ENCODE measurements at regions not wholly inside any gene's neighbourhood (a gene's known extent, or its start where the extent isn't known, plus 50 kb on each side); places are given as distances from the start of the nearest gene placed in this dataset.

GRCh38 chr2:234399451-234400246 is 97.2 kb downstream of the ARL4C start:
- TF ChIP-seq CTCF (IDR thresholded peaks at IDR 0.05; ENCODE audit: insufficient read depth, low read length) (no peak), GABPA (IDR thresholded peaks at IDR 0.05; ENCODE audit: low read depth) (no peak), SPI1 (IDR thresholded peaks at IDR 0.05; ENCODE audit: borderline replicate concordance, low read depth) (no peak)
